Naive thymus-derived CD8-positive, alpha-beta T cell (primary cell): ENCODE measurements at regions not wholly inside any gene's neighbourhood (a gene's known extent, or its start where the extent isn't known, plus 50 kb on each side); places are given as distances from the start of the nearest gene placed in this dataset.
"Not testable (repeated sequence)": the region's sequence is repeated elsewhere in the genome, so short reads cannot be mapped to it uniquely, and the experiment has no call there.

Experiments
- ATAC-seq, 2 donors: fragments of 150-1000 bp; cut with Tn5 transposase in 1 of 2; sonication (Bioruptor Pico), chemical (Tn5 transposase) in 1 of 2; 1 replicate in 1 of 2; 2 replicates in 1 of 2; pipeline ENCODE4 v1.10.0; 2021; ENCODE audit warnings: mild to moderate bottlenecking in 2 of 2, moderate library complexity in 2 of 2
- POLR2A ChIA-PET: fragments of 350-600 bp; sonication (Branson Sonifier 250); formaldehyde crosslinking; loops from one replicate; lab custom pipeline; 2021; ENCODE audit warnings: antibody characterized with exemption; lab: Charles Lee
- DNase-seq, 10 donors: peaks; one replicate each; pipeline versions ENCODE4 v3.0.0 to v3.0.0-alpha.2; 2020 to 2022
- H3K27ac Mint-ChIP-seq, 10 donors: one replicate each; pipeline ENCODE4 v1.8.0; 2020 to 2022; ENCODE audit warnings: mild to moderate bottlenecking in 10 of 10, mixed read lengths in 10 of 10, moderate library complexity in 4 of 10, inconsistent platforms in 1 of 10
- H3K27me3 Mint-ChIP-seq, 5 donors: one replicate each; pipeline ENCODE4 v1.8.0; 2021 to 2022; ENCODE audit warnings: mixed read lengths in 5 of 5
- H3K36me3 Mint-ChIP-seq, 3 donors: one replicate each; pipeline ENCODE4 v1.8.0; 2020 to 2022; ENCODE audit warnings: mixed read lengths in 3 of 3, mild to moderate bottlenecking in 2 of 3, inconsistent platforms in 1 of 3
- H3K4me1 Mint-ChIP-seq, 4 donors: one replicate each; pipeline ENCODE4 v1.8.0; 2021 to 2022; ENCODE audit warnings: mixed read lengths in 4 of 4
- H3K4me3 Mint-ChIP-seq, 10 donors: one replicate each; pipeline ENCODE4 v1.8.0; 2020 to 2022; ENCODE audit warnings: mild to moderate bottlenecking in 10 of 10, mixed read lengths in 10 of 10, moderate library complexity in 6 of 10, inconsistent platforms in 1 of 10
- H3K9me3 Mint-ChIP-seq, 9 donors: one replicate each; pipeline ENCODE4 v1.8.0; 2020 to 2022; ENCODE audit warnings: mixed read lengths in 9 of 9, mild to moderate bottlenecking in 3 of 9, inconsistent platforms in 1 of 9, moderate library complexity in 1 of 9

DNA sequence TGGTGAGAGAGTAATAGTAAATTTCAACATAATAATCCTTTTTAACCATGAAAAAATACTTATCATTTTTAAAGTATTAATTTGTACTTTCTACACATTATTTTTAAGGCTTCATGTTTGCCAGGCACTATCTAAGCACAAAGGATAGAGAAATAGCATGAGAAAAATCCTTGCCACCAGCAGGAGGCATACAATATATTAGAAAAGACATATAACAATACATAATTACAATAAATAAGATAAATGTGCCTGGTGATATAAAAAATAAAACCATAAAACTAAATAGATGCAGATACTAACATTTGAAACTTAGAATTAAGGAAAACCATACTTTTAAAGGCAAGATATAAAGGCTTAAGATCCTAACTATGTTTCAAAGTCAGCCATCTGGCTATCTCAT lies 1256.4 kb downstream of the DIAPH3 start:
- no peak overlapping the region for H3K27ac Mint-ChIP-seq

GRCh38 chr13:58908019-58908679 lies 1255.6 kb downstream of the DIAPH3 start:
- H3K9me3 Mint-ChIP-seq = peaks cover 0 to 5% (median 0%) of the 10 kb centered on the region in 9 donors
- no peak overlapping the region for H3K4me3 Mint-ChIP-seq
- H3K27ac Mint-ChIP-seq = no peak overlapping the region
- H3K27me3 Mint-ChIP-seq = no peaks in the 10 kb centered on the region
- DNase-seq (no peak), ATAC-seq (no peak)
- POLR2A ChIA-PET = no interaction called here
- peaks cover 0 to 2% (median 0%) of the 10 kb centered on the region in 4 donors for H3K4me1 Mint-ChIP-seq
- H3K36me3 Mint-ChIP-seq = no peaks in the 10 kb centered on the region

More for the DNA sequence above, 1256.4 kb downstream of the DIAPH3 start:
- H3K4me1 Mint-ChIP-seq = peaks cover 0 to 2% (median 0%) of the 10 kb centered on the region in 4 donors
- H3K36me3 Mint-ChIP-seq = no peaks in the 10 kb centered on the region
- POLR2A ChIA-PET = no interaction called here
- H3K27me3 Mint-ChIP-seq = no peaks in the 10 kb centered on the region
- H3K9me3 Mint-ChIP-seq = peaks cover 0 to 7% (median 1%) of the 10 kb centered on the region in 9 donors
- ATAC-seq = no peak
- no peak overlapping the region for H3K4me3 Mint-ChIP-seq
- no peak for DNase-seq

DNA sequence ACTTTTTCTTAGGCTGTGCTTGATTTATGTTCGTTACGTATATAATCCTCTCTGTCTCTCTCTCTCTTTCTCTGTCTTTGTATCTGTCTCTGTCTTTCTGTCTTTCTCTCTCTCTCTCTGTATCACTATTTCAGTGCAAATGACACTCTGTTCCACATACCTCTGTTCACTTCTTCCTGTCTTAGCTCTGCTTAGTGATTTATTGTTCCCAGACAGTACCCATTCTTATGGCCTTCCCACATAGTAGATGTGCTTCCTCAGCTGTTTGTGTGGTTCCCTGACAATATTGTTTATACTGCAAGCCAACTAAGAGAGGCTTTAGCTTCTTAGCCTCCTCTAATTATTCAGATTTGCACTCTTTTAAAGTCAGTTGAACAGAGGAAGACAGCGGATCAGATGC lies 1244.2 kb downstream of the DIAPH3 start:
- ATAC-seq = no peak
- POLR2A ChIA-PET = no interaction called here
- Mint-ChIP-seq H3K27me3 (no peaks in the 10 kb centered on the region), H3K4me3 (no peak overlapping the region), H3K9me3 (peaks cover 0 to 23% (median 2%) of the 10 kb centered on the region in 9 donors), H3K4me1 (no peaks in the 10 kb centered on the region), H3K36me3 (no peaks in the 10 kb centered on the region), H3K27ac (peak overlapping the region in 1 of 10 donors; percentile 9)
- DNase-seq = no peak

DNA sequence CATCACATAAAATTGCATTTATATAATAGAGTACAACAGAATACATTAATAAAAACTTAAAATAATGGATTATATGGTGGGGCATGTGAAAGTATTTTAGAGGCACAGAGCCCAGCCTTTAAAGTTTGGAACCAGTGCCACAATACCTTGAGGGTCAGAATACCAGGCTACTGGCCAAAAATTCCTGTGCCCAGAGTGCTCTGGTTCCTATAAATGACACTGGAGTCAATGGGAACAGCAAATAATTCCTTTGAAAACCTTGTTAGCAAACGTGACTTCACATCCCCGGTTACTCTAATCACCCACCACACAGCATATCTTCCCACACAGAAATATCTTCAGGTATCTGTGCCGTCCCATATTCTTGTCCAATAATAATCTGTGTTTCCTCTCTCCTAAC lies 1242.6 kb downstream of the DIAPH3 start:
- Mint-ChIP-seq H3K36me3 (no peaks in the 10 kb centered on the region), H3K4me3 (no peak overlapping the region), H3K27ac (no peak overlapping the region), H3K4me1 (no peaks in the 10 kb centered on the region), H3K9me3 (peaks cover 0 to 20% (median 0%) of the 10 kb centered on the region in 9 donors), H3K27me3 (no peaks in the 10 kb centered on the region)
- DNase-seq (no peak), ATAC-seq (no peak)
- POLR2A ChIA-PET = no interaction called here

DNA sequence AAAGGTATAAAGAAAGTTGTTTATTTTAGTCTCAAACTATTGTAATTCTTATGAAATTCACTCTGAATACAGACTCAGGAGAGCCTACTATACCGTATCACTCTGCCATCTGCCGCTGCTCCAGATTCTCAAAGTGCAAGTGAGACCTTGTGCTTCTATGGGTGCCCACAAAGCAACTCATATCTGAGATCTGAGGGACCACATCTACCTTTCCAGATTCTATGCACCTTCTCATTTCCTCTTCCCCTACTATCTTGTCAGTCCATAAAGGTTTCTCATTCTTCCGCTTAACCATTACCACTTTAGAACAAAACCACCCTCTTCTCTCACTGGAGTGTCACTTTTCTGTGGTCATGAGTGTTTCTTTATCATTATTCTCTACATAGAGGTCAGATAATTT lies 1236.9 kb downstream of the DIAPH3 start:
- POLR2A ChIA-PET = no interaction called here
- peaks cover 0 to 2% (median 0%) of the 10 kb centered on the region in 4 donors for H3K4me1 Mint-ChIP-seq
- no peak for ATAC-seq
- H3K4me3 Mint-ChIP-seq = no peak overlapping the region
- peaks cover 0 to 27% (median 2%) of the 10 kb centered on the region in 9 donors for H3K9me3 Mint-ChIP-seq
- H3K27me3 Mint-ChIP-seq = peaks cover 0 to 3% (median 0%) of the 10 kb centered on the region in 5 donors
- no peak for DNase-seq
- H3K36me3 Mint-ChIP-seq = no peaks in the 10 kb centered on the region
- H3K27ac Mint-ChIP-seq = no peak overlapping the region

GRCh38 chr13:58933475-58933874 lies 1230.3 kb downstream of the DIAPH3 start:
- H3K36me3 Mint-ChIP-seq = no peaks in the 10 kb centered on the region
- POLR2A ChIA-PET = no interaction called here
- peaks cover 0 to 4% (median 0%) of the 10 kb centered on the region in 9 donors for H3K9me3 Mint-ChIP-seq
- ATAC-seq = no peak
- H3K4me3 Mint-ChIP-seq = no peak overlapping the region
- no peaks in the 10 kb centered on the region for H3K4me1 Mint-ChIP-seq
- H3K27me3 Mint-ChIP-seq = no peaks in the 10 kb centered on the region
- DNase-seq = no peak
- no peak overlapping the region for H3K27ac Mint-ChIP-seq

GRCh38 chr13:58935689-58936088 lies 1228.0 kb downstream of the DIAPH3 start:
- Mint-ChIP-seq H3K4me1 (no peaks in the 10 kb centered on the region), H3K9me3 (peaks cover 0 to 4% (median 0%) of the 10 kb centered on the region in 9 donors), H3K27me3 (no peaks in the 10 kb centered on the region), H3K4me3 (no peak overlapping the region), H3K36me3 (no peaks in the 10 kb centered on the region), H3K27ac (no peak overlapping the region)
- ATAC-seq (no peak), DNase-seq (no peak)
- POLR2A ChIA-PET = no interaction called here

- Mint-ChIP-seq H3K36me3 (no peaks in the 10 kb centered on the region), H3K27me3 (peaks cover 0 to 2% (median 0%) of the 10 kb centered on the region in 5 donors), H3K27ac (no peak overlapping the region), H3K9me3 (peaks cover 9 to 33% (median 19%) of the 10 kb centered on the region in 9 donors), H3K4me3 (no peak overlapping the region), H3K4me1 (no peaks in the 10 kb centered on the region)
- ATAC-seq (no peak), DNase-seq (no peak)
- POLR2A ChIA-PET = no interaction called here
These were observed 1217.5 kb downstream of the DIAPH3 start for GRCh38 chr13:58946274-58946673.

DNA sequence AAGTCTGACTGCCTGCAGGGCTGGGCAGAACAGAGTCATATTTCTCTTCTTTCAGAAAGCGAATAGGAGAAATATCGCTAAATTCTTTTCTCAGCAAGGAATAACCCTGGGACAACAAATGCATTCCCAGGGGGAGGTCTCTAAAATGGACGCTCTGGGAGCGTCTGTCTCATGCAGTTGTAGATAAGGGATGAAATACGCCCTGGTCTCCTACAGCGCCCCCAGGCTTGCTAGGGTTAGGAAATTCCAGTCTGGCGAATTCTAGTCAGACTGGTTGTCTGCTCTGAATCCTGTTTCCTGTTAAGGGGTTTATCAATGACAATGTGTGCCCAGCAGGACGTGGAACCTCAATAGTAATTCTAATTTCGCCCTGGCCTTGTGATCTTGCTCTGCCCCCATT lies 1214.1 kb downstream of the DIAPH3 start:
- H3K9me3 Mint-ChIP-seq = peaks cover 5 to 32% (median 23%) of the 10 kb centered on the region in 9 donors
- H3K27me3 Mint-ChIP-seq = no peaks in the 10 kb centered on the region
- no peak for ATAC-seq
- DNase-seq = no peak
- H3K4me1 Mint-ChIP-seq = peaks cover 0 to 6% (median 0%) of the 10 kb centered on the region in 4 donors
- H3K4me3 Mint-ChIP-seq = no peak overlapping the region
- POLR2A ChIA-PET = no interaction called here
- no peaks in the 10 kb centered on the region for H3K36me3 Mint-ChIP-seq
- no peak overlapping the region for H3K27ac Mint-ChIP-seq

DNA sequence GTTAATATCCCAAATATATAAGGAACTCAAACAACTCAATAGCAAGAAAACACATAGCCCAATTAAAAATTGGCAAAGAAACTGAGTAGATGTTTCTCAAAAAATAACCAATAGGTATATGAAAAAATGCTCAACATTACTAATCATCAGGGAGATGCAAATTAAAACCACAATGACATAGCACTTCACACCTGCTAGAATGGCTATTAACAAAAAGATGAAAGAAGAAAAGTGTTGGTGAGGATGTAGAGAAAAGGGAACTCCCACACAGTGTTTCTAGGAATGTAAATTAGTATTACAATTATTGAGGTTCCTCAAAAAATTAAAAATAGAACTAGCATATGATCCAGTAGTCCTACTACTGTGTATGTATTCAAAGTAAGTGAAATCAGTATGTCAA lies 1212.8 kb downstream of the DIAPH3 start:
- Mint-ChIP-seq H3K4me3 (no peak overlapping the region), H3K36me3 (no peaks in the 10 kb centered on the region), H3K9me3 (peaks cover 5 to 32% (median 22%) of the 10 kb centered on the region in 9 donors), H3K27ac (no peak overlapping the region), H3K4me1 (peaks cover 0 to 6% (median 0%) of the 10 kb centered on the region in 4 donors), H3K27me3 (no peaks in the 10 kb centered on the region)
- POLR2A ChIA-PET = no interaction called here
- DNase-seq (no peak), ATAC-seq (no peak)

DNA sequence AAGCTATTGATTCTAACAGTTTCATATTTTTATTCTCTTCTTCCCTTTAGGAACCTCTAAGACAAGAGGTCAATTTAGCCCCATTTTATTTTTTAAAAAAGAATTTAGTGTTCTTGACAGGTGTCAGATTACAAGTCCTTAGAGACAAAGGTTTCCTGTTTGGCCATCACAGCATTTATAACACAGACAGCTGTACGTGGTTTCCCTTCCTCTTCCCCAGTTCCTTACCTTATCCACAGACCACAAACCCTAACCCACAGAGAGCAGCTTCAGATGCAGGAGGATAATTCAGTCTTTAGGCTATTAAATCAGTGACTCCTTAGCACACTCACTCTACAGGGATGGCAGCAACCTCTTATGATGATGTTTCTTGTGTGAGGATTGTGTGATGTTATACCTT lies 1210.1 kb downstream of the DIAPH3 start:
- H3K36me3 Mint-ChIP-seq = no peaks in the 10 kb centered on the region
- no peak for DNase-seq

DNA sequence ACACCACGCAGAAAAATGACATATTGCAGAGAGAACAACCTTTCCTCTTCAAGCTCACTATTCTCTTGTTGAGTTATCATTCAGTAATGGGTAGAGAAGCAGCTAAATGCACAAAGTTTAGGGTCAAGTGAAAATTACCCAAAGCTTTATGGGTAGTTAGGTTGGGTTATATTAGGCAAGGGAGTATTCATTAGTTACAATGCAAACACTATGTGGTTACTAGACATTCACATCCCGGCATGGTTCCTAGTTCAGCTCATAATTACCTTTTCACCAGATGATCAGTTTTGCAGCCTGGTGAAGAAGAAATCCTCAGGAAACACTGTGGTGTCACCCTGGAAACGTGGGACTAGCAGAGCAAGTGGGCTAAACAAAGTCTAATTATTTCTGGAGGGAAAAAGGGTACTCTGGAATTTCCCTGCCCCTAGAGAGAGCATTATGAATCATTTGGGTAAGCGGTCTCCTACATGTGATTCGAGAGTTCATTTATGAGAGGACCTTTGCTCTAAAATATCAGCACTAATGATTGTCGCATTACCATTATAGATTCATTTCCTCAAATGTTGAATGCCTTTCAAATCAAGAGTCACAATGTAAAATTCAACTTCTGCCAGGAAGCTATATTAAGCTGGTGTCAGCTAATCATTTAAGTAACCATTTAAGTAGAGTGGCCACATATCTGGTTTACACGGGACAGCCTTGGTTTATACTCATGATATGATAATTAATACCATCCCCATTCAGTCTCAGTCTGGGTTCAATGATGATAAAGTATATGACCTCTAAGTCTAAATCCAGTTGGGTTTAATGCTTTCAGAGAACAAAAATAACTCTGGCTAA lies 1208.0 kb downstream of the DIAPH3 start:
- H3K9me3 Mint-ChIP-seq = peaks cover 0 to 14% (median 4%) of the 10 kb centered on the region in 9 donors
- H3K27me3 Mint-ChIP-seq = no peaks in the 10 kb centered on the region
- POLR2A ChIA-PET = no interaction called here
- DNase-seq = no peak
- no peaks in the 10 kb centered on the region for H3K36me3 Mint-ChIP-seq
- H3K4me3 Mint-ChIP-seq = no peak overlapping the region
- H3K4me1 Mint-ChIP-seq = peaks cover 0 to 6% (median 0%) of the 10 kb centered on the region in 4 donors
- no peak for ATAC-seq
- H3K27ac Mint-ChIP-seq = no peak overlapping the region

More for the DNA sequence above, 1210.1 kb downstream of the DIAPH3 start:
- POLR2A ChIA-PET = no interaction called here
- H3K27ac Mint-ChIP-seq = no peak overlapping the region
- ATAC-seq = no peak
- no peak overlapping the region for H3K4me3 Mint-ChIP-seq
- no peaks in the 10 kb centered on the region for H3K27me3 Mint-ChIP-seq
- peaks cover 0 to 6% (median 0%) of the 10 kb centered on the region in 4 donors for H3K4me1 Mint-ChIP-seq
- peaks cover 0 to 22% (median 19%) of the 10 kb centered on the region in 9 donors for H3K9me3 Mint-ChIP-seq

GRCh38 chr13:58958097-58958496 lies 1205.6 kb downstream of the DIAPH3 start:
- ATAC-seq, H3K4me3 Mint-ChIP-seq, H3K27me3 Mint-ChIP-seq, DNase-seq, H3K36me3 Mint-ChIP-seq, H3K4me1 Mint-ChIP-seq, H3K27ac Mint-ChIP-seq, H3K9me3 Mint-ChIP-seq, POLR2A ChIA-PET: not testable (repeated sequence)
